DMS53 treated with DMSO at 0.1 percent for 48 hours (cell line): ENCODE measurements at regions not wholly inside any gene's neighbourhood (a gene's known extent, or its start where the extent isn't known, plus 50 kb on each side); places are given as distances from the start of the nearest gene placed in this dataset.
"Not testable (repeated sequence)": the region's sequence is repeated elsewhere in the genome, so short reads cannot be mapped to it uniquely, and the experiment has no call there.

Source experiments
- DNase-seq: peaks from one replicate; lab custom pipeline; 2025; ENCODE audit not compliant: unreplicated experiment; lab: John Stamatoyannopoulos, UW

DNA sequence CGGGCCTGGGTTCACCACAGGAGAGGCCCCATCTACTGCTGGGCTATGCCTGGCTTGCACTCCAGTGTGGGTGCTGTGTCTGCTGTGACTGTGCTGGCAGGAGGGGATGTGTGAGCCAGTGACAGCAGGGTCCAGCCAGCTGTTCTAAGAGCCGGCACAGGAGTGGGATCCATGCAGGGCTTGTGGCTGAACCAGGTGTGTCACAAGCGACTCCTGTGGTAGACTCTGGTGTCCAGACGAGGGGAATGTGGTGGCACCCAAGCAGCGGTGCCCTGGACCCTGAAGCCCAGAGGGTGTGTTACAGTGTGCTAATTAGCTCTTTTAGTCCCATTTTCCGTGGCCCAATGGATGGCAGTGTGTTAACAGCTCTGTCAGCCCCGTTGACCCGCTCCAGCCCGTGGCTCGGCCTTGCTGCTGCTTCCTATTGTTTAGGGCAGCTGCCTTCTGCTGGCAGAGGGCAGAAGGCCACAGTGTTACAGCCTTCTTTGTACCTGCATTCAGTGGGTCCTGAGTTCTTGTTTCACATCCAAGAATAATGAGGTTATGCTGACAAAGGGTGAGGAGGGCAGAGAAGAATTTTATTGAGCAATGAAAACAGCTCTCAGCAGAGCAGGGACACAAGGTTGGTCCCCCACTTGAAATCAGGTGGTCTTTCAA lies 78.5 kb upstream of the RNU6-1 start:
- DNase-seq = no peak

DNA sequence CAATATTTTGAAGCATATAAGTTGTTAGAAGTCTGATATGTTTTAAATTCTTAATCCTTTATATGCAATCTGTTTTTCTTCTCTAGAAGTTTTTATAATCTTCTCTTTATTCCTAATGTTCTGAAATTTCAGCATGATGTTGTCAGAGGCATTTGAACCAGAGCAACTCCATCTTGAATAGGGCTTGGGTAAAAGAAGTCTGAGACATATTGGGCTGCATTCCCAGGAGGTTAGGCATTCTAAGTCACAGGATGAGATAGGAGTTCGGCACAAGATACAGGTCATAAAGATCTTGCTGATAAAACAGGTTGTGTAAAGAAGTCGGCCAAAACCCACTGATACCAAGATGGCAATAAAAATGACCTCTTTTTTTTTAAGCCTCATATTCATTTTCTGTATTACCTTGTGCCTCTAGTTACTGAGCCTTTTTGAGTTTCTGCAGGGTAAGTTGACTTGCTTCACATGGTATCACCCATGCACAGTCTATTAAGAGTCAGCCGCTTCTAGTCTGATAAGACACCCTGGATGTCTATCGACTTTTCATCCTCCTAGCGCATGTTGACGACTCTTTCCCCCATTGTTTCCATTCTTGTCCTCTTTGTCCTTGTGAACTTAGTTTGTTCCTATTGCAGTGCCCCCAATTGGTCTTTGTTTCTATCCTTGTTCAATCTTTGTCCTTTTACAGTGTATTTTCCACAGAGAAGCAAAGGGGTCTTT lies 80.8 kb upstream of the RNU6-1 start:
- no peak for DNase-seq

DNA sequence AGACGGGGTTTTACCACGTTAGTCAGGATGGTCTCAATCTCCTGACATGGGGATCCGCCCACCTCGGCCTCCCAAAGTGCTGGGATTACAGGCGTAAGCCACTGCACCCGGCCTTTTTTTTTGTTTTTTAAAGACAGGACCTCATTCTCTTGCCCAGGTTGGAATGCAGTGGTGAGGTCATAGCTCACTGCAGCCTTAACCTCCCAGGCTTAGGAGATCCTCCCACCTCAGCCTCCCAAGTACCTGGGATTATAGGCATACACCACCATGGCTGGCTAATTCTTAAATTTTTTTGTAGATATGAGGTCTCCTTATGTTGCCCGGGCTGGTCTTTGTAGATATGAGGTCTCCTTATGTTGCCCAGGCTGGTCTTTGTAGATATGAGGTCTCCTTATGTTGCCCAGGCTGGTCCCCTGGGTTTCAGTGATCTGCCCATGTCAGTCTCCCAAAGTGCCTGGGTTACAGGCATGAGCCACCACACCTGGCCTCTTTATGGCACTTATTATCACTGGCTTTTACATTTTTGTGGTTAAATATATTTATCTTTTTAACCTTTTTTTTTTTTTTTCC lies 82.3 kb upstream of the RNU6-1 start:
- DNase-seq = no peak

DNA sequence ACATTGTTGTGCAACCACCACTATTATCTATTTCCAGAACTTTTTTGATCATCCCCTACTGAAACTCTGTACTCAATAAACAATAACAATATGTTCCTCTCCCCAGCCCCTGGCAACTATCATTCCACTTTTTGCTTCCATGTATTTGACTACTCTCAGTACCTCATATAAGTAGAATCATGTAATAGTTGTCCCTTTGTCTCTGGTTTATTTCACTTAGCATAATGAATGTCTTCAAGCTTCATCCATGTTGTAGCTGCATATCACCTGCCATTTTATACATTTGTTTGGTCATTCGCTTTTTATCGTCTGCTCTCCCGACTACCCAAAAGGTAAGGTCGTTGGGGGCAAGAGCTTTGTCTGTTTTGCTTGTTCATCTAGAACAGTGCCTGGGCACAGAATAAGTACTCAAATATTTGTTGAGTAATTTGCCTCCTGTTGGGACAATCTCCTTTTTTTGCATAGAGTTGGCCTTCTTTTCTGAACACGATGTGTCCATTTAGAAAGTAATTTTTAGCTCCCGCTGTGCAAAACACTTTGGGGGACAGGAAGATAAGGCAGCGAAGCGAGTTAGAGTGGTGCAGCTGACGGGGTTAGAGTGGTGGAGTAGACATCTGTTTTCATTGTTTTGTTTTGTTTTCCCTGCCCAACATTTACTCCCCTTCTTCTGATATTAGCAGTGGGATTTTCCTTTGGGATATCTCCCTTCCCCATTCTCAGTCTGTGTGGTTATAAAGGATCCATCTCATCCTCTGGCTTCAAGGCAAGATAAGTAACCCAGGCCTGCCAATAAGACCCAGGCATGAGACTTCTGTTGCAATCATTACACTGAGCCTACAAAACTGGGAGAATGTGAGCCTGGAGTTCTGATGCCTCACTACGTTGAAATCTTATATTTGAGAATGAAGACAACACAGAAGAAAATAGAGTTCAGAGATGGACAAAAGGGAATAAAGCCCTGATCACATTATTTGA lies 83.4 kb upstream of the RNU6-1 start:
- no peak for DNase-seq

DNA sequence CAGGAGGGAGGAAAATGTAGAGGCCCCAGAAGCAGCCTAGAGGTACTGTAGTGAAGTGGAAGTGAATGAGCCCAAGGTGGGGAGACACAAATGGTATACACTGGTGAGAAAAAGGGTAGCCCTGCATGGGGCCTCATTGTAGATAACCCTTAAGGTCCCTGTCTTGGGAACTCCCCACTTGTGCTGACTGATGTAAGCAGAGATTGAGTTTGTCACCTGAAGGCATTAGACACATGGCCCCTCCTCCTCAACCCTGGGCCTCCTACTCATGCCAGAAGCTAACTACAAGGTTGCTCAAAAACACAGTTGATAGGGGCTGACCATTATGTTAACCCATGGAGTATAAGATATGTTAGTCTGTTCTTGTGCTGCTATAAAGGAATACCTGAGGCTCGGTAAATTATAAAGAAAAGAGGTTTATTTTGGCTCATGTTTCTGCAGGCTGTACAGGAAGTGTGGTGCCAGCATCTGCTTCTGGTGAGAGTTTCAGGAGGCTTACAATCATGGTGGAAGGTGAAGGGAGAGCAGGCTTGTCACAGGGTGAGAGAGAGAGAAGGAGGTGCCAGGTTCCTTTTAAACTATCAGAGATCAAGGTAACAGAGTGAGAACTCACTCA lies 84.6 kb upstream of the RNU6-1 start:
- no peak for DNase-seq

DNA sequence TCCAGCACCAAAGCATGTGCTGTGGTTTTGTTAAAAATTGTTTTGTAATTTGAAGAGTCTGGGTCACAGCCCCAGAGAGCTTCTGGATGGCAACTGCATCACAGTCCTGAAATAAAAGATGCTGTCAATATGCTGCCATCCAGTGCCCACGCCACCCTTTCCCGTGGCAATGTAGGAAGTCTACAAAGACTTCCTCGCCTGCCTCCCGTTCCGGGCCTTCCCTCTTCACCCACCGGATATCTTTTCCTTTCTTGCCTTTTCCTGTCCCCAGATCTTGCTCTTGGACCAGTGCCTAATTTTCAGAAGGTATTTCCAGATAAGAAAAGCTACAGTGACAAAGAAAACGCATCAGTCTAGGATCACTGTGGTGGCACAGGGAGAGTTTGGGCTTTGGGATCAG lies 85.3 kb upstream of the RNU6-1 start:
- no peak for DNase-seq

DNA sequence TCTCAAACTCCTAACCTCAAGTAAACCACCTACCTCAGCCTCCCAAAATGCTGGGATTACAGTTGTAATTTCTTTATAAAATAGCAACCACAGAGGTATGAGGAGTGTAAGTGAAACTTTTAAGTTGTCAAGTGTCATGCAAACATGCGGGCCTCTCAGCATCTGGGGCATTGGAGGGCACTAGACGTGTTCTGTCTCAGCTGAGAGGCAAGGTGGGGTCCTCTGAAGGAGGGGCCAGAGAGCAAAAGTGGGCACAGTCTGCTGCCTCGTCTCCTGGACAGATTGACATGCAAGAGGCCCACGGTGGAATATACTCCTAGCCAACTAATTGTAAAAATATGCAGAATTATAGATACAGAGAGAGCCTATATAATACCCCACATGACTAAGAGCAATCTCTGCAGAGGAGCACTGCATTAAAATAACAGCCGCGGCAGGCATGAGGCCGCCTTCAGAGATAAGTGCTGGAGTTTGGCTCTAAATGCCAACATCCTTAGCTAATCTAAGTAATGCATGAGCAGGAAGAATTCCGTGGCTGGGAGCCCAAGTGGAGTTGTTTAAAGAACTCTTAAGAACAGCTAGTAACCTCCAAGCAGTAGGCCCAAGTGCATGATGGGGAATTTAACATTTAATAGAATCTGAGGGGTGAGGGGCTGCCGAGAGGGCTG lies 87.8 kb upstream of the RNU6-1 start:
- no peak for DNase-seq

DNA sequence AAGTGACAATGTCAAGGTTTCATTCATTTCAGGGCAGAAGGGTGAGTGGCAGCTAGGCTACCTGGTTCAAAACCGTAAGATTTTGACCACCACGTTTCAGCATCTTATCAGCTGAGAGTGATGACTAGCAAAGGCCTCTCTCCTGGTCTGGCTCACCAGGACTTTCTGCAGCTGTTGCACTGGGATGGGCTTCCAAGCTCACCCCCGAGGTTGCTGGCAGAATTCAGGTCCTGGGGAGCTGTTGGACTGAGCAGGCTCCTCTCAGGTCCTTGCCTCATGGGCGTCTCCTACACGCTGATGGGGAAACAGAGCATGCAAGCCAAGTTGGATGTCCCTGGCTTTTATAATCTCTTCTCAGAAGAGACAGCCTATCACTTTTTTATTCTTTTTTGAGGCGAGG lies 88.8 kb upstream of the RNU6-1 start:
- DNase-seq = no peak

DNA sequence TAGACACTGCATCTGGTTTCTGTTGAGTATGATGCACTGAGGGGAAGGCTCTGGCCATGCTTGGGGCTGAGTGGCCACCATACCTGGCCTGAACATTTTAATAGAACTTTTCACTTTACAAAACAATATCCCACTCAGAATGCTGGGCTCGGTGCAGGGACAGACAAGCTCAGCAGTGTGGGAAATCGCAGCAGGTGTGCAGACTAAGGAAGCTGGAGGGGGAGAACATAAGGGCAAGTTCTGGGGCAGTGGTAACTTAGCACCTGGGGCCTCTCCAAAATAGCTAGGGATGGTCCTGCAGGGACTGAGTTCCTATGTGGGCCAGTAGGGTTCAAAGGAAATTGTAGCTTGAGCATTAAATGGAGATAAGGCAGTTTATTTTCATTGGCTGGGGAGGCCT lies 90.9 kb upstream of the RNU6-1 start:
- no peak for DNase-seq

DNA sequence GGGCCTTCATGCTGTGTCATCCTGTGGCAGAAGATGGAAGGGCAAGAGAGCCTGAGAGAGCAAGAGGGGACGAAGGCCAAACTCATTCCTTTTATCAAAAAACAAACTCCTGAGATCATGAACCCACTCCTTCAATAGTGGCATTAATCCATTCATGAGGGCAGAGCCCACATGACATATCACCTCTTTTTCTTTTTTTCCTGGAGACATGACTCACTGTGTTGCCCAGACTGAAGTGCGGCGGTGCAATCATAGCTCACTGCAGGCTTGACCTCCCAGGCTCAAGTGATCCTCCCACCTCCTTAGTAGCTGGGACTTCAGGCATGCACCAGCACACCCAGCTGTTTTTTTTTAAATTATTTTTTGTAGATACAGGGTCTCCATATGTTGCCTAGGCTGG lies 92.0 kb upstream of the RNU6-1 start:
- no peak for DNase-seq

DNA sequence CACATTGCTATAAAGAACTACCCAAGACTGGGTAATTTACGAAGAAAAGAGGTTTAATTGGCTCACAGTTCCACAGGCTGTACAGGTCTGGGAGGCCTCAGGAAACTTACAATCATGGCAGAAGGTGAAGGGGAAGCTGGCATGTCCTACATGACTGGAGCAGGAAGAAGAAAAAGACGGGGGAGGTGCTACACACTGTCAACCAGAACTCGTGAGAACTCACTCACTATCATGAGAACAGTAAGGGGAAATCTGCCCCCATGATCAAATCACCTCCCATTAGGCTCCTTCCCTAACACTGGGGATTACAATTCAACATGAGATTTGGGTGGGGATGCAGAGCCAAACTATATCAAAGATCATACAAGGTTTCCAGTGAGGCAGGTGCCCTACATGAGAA lies 94.3 kb upstream of the RNU6-1 start:
- not testable (repeated sequence) for DNase-seq

DNA sequence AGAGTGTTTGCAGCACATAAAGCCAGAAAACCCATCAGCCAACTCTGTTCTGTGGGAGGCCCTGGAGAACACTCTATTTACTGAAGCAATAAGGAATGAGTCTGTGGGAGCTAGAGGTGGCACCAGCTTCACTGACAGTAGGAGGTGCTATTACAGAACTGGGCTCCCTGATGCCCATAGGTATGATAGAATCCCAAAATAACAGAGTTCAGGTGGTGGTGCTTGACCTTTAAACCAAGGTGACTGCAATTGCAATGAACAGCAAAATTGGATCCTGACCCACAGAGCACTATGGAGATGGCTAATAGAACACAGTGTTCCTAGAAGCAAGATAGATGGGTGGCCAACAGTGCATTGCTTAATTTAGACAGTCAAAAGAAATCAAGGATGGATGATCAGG lies 95.4 kb upstream of the RNU6-1 start:
- DNase-seq = no peak

DNA sequence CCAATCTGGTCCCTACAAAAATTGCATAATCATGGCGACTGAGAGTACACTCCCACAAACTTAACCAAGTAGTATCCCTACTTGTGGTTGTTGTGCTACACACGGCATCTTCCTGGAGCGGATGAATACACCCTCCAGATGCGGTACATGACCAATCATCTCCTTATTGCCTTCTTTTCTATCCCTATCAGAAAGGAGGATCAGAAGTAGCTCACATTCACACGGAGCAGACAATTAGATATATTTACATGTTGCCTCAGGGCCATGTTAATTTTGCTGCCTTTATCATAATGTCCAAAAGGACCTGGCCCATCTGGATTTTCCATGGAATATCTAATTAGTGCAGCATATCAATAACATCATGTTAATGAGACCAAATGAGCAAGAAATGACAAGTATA lies 96.4 kb upstream of the RNU6-1 start:
- DNase-seq = no peak

DNA sequence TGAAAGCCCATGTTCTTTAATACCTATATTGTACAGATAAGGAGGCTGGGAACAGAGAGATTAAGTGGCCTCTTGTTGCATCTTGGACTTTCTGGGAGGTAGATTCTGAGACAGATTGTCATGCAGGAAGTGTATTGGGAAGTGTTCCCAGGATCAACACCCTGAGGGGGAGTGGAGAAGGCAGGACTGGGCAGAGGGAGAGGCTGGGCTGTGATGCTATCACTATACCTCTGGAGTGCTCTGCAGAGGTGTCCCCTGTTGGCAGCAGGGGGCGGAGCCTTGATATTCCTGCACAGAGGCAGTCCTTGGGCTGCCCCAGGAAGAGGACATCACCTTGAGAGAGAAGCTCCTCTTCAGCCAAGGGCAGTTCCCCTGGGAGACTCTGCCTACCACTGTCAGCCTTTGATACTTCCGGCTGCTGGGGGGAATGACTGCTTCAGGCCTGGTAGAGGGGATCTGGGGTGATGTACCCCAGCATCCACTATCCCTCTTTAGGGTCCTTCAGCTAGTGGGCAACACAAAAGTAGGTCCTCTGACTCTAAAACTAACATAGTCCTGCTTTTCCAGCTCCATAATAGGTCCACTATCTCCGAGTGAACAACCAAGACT lies 97.4 kb upstream of the RNU6-1 start:
- no peak for DNase-seq

DNA sequence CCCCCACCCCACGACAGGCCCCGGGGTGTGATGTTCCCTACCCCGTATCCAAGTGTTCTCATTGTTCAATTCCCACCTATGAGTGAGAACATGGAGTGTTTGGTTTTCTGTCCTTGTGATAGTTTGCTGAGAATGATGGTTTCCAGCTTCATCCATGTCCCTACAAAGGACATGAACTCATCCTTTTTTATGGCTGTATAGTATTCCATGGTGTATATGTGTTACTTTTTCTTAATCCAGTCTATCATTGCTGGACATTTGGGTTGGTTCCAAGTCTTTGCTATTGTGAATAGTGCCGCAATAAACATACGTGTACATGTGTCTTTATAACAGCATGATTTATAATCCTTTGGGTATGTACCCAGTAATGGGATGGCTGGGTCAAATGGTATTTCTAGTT lies 99.3 kb upstream of the RNU6-1 start:
- DNase-seq = not testable (repeated sequence)

DNA sequence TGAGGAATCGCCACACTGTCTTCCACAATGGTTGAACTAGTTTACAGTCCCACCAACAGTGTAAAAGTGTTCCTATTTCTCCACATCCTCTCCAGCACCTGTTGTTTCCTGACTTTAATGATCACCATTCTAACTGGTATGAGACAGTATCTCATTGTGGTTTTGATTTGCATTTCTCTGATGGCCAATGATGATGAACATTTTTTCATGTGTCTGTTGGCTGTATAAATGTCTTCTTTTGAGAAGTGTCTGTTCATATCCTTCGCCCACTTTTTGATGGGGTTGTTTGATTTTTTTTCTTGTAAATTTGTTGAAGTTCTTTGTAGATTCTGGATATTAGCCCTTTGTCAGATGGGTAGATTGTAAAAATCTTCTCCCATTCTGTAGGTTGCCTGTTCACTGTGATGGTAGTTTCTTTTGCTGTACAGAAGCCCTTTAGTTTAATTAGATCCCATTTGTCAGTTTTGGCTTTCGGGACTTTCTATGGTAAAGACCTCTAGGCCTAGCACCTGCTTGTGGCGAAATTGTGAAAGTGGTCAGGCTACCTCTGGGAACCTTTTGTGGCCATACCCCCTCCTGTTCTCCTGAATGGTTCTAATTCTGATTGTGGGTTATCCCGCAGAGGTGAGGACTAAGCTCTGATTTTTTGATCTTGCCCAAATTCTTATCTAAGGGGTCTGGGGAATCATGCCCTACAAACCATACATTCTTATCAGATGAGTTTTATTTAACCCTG lies 99.9 kb upstream of the RNU6-1 start:
- DNase-seq = not testable (repeated sequence)

DNA sequence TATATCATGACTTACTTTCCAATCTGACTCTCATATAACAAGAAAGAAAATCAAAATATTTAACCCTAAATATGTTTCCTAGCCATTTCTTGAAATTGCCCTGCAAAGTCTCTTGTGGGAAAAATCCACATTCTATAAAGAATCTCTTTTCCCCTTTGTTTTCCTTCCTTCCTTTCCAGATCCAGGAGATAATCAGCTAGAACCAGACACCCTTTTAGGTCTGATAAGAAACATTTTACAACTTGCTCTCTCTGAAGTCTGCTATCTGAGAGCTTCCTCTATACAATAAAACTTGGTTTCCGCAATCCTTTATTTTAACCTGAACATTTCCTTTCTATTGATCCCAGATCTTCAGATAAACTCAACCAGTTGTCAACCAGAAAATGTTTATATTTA lies 100.5 kb upstream of the RNU6-1 start:
- DNase-seq = no peak

DNA sequence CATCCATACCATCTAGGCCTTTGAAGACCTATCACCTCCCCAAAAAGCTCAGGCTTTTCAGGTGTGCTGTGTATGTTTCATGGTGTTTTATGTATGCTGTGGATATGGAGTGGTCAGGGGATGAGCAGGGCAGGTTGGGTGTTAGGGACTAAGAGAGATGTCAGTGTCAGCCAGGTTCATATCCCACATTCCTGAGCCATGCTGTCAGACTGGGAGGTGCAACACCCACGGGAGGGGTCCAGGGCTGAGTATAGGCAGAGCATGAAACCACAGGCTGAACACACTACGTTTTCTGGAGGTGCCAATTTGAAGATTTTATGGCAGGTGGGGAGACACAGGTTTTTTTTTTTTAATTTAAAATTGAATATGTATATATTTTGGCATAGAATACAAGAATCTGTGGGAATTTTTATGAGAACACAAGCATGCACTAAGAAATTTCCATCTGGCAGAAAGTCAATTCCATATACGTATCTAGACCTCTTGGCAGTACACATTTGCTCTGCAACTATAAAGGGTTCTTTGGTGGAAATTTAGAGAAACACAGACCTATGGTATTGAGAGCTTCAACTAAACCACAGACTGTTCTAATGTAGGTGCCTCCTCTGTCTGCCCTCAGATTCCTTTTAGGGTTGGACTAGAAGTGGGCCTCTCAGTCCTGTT lies 101.9 kb upstream of the RNU6-1 start:
- DNase-seq = no peak

DNA sequence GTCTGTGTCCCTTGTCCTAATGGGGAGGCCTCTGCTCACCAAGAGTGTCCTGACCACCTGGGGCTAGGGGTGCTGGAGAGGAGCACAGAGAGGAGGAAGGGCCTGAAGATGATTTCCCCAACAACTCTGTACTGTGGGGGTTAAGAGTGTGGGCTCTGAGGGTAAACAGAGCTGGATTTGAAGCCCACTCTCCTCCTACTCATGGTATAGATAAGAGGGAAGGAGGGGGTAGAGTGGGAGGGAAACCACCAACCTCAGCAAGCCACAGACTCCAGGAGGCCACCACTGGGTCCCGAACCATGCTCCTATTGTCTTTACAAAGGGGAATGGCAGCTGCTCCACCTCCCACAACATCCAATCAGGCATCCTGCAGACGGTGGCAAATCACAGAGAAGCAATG lies 103.6 kb upstream of the RNU6-1 start:
- DNase-seq = no peak
